K562 (cell line): ENCODE measurements at regions not wholly inside any gene's neighbourhood (a gene's known extent, or its start where the extent isn't known, plus 50 kb on each side); places are given as distances from the start of the nearest gene placed in this dataset.

Experiments used
- ATAC-seq: fragments of 200-7000 bp; cut with Tn5 transposase; 3 replicates; pipeline ENCODE4 v1.9.1; 2020; ENCODE audit warnings: moderate library complexity
- BruUV-seq: library from RNA; stranded (reverse); fragments of 400-500 nt; replicated peaks from 2 replicates; lab custom pipeline; 2021; lab: Mats Ljungman, UMichigan
- CTCF ChIA-PET: fragments of 300-600 bp; formaldehyde crosslinking; extraction: SDS; loops from one replicate; lab custom pipeline; 2021; ENCODE audit warnings: low intra/inter-chr PET ratio; lab: Yijun Ruan, JAX
- POLR2A ChIA-PET: fragments of 300-600, 350-650 bp; sonication (Branson Sonifier 250); formaldehyde crosslinking; extraction: SDS; loops from one replicate; lab custom pipeline; 2021; ENCODE audit warnings: antibody characterized with exemption, inconsistent platforms; lab: Yijun Ruan, JAX
- DNase-seq, 4 experiments: peaks; one replicate each; pipeline versions ENCODE4 v3.0.0 to v3.0.0-alpha.2; 2011 to 2018; ENCODE audit warnings: low spot score in 3 of 4, mixed read lengths in 3 of 4; ENCODE audit errors: extremely low read depth in 1 of 4
- FAIRE-seq: peaks from 2 replicates; lab custom pipeline; 2011; peaks lifted over from hg19 to GRCh38; lab: Jason Lieb, UNC
- H2AFZ ChIP-seq: 2 replicates; pipeline ENCODE4 v1.6.0; 2011; ENCODE audit warnings: low read depth, low read length, control low read depth, inconsistent platforms
- H3K27ac ChIP-seq: fragments of 200-600 bp; 3 replicates; pipeline ENCODE4 v1.8.0; 2011; ENCODE audit warnings: low read depth, mild to moderate bottlenecking, control low read depth, inconsistent platforms, low read length, moderate library complexity, mixed read lengths; ENCODE audit errors: extremely low read depth
- H3K27me3 ChIP-seq, 2 experiments: fragments of 300-600 bp in 1 of 2; 2 replicates in 1 of 2; 3 replicates in 1 of 2; pipeline versions ENCODE4 v1.6.0 to v1.8.0; 2011; ENCODE audit warnings: inconsistent platforms in 2 of 2, low read length in 2 of 2, mild to moderate bottlenecking in 1 of 2, mixed read lengths in 1 of 2, moderate library complexity in 1 of 2; ENCODE audit not compliant: control insufficient read depth in 2 of 2, insufficient read depth in 2 of 2
- H3K36me3 ChIP-seq: fragments of 300-600 bp; 3 replicates; pipeline ENCODE4 v1.8.0; 2011; ENCODE audit warnings: mild to moderate bottlenecking, low read length, inconsistent platforms; ENCODE audit not compliant: control insufficient read depth, insufficient read depth
- H3K4me1 ChIP-seq, 2 experiments: fragments of 200-600 bp in 1 of 2; replicated peaks in 1 of 2; 2 replicates in 1 of 2; 3 replicates in 1 of 2; pipeline versions ENCODE4 v1.5.1 to v1.8.0; 2011; ENCODE audit warnings: inconsistent platforms in 2 of 2, low read length in 2 of 2, mild to moderate bottlenecking in 1 of 2, mixed read lengths in 1 of 2, moderate library complexity in 1 of 2; ENCODE audit not compliant: control insufficient read depth in 2 of 2, insufficient read depth in 2 of 2
- H3K4me2 ChIP-seq: 2 replicates; pipeline ENCODE4 v1.6.1; 2011; ENCODE audit warnings: low read length, control low read depth, inconsistent platforms, mixed read lengths; ENCODE audit not compliant: insufficient read depth
- H3K4me3 ChIP-seq: fragments of 200-600 bp; sonication (generic), shearing (Covaris generic); 2 replicates; pipeline ENCODE4 v1.5.1; 2016; ENCODE audit warnings: control low read depth, inconsistent platforms
- H3K79me2 ChIP-seq: fragments of 200-600 bp; 3 replicates; pipeline ENCODE4 v1.8.0; 2011; ENCODE audit warnings: low read length, inconsistent platforms; ENCODE audit not compliant: control insufficient read depth, insufficient read depth
- H3K9ac ChIP-seq, 2 experiments: 2 replicates each; pipeline versions ENCODE4 v1.6.0 to v1.6.1; 2011; ENCODE audit warnings: low read depth in 2 of 2, low read length in 2 of 2, control low read depth in 1 of 2, inconsistent platforms in 1 of 2, mild to moderate bottlenecking in 1 of 2, mixed read lengths in 1 of 2; ENCODE audit not compliant: insufficient read depth in 1 of 2
- H3K9me1 ChIP-seq: one replicate; pipeline ENCODE4 v1.6.0; 2011; ENCODE audit warnings: inconsistent platforms, mild to moderate bottlenecking, low read length, moderate library complexity; ENCODE audit not compliant: control insufficient read depth, insufficient read depth
- H3K9me3 ChIP-seq: replicated peaks from 2 replicates; pipeline ENCODE4 v1.5.1; 2011; ENCODE audit warnings: low read depth, low read length, inconsistent platforms; ENCODE audit not compliant: control insufficient read depth, insufficient read depth
- H4K20me1 ChIP-seq: replicated peaks from 2 replicates; pipeline ENCODE4 v1.6.1; 2011; ENCODE audit warnings: low read length, inconsistent platforms, mixed read lengths; ENCODE audit not compliant: control insufficient read depth, insufficient read depth
- FUS ChIP-seq: fragments of 200-400 bp; formaldehyde crosslinking; optimal IDR thresholded peaks from 2 replicates; pipeline ENCODE3; 2017; ENCODE audit warnings: low read depth, low read length
- GTF2A2 ChIP-seq: IDR thresholded peaks from 2 replicates; pipeline ENCODE4 v1.6.1; 2016; ENCODE audit warnings: mild to moderate bottlenecking, missing genetic modification characterization, missing compliant biosample characterization
- IFI16 ChIP-seq: fragments of 250-450 bp; sonication (Bioruptor Pico); IDR thresholded peaks from 2 replicates; pipeline ENCODE4 v2.1.2; 2022; ENCODE audit warnings: mild to moderate bottlenecking, inconsistent platforms
- RCOR1 ChIP-seq, 2 experiments: IDR thresholded peaks; 2 replicates each; pipeline ENCODE4 v1.6.1; 2012; ENCODE audit warnings: low read depth in 2 of 2, low read length in 2 of 2, borderline replicate concordance in 1 of 2, improper control_type of control experiment in 1 of 2
- WGBS: fragments of 100-300 bp; shearing (Covaris generic); methylation state at CpG from one replicate; pipeline ENCODE4 v1.1.6; 2016; ENCODE audit warnings: low coverage, mixed read lengths; ENCODE audit not compliant: insufficient coverage; ENCODE audit errors: missing lambda C conversion rate; 5-methylcytosine and 5-hydroxymethylcytosine counted together
- in situ Hi-C: fragments of 300-500 bp; cut with MboI; formaldehyde crosslinking; loops from 4 replicates; pipeline ENCODE4 v1.15.0; 2018; ENCODE audit warnings: inconsistent platforms, mixed read lengths
- intact Hi-C: fragments of 100-400 bp; cut with micrococcal nuclease; formaldehyde crosslinking; loops from 2 replicates; pipeline ENCODE4 v1.14.2; 2022
- TF ChIP-seq, protein P1 (sequence below), 2 experiments: IDR thresholded peaks; 2 replicates each; pipeline ENCODE4 v1.6.1; 2012; ENCODE audit warnings: improper control_type of control experiment in 2 of 2, low read depth in 2 of 2, low read length in 2 of 2, borderline replicate concordance in 1 of 2
- TF ChIP-seq, protein P2 (sequence below): fragments of 250-450 bp; sonication (Bioruptor Pico); IDR thresholded peaks from 2 replicates; pipeline ENCODE4 v1.4.0; 2020
- TF ChIP-seq, protein P3 (sequence below): sonication (generic); formaldehyde crosslinking; IDR thresholded peaks from 2 replicates; pipeline ENCODE4 v1.9.0; 2022; ENCODE audit warnings: mild to moderate bottlenecking, missing genetic modification reagents
- TF ChIP-seq, protein P4 (sequence below), 2 experiments: fragments of 200-800 bp in 1 of 2; sonication (Bioruptor generic) in 1 of 2; sonication (generic) in 1 of 2; formaldehyde crosslinking in 1 of 2; IDR thresholded peaks in 1 of 2; conservative IDR thresholded peaks in 1 of 2; 2 replicates each; pipeline versions ENCODE4 v1.5.0 to v1.6.1; 2016 to 2020; ENCODE audit warnings: missing compliant biosample characterization in 1 of 2, missing genetic modification characterization in 1 of 2, missing genetic modification reagents in 1 of 2
- TF ChIP-seq, protein P5 (sequence below): fragments of 250-450 bp; sonication (Bioruptor Pico); IDR thresholded peaks from 2 replicates; pipeline ENCODE4 v1.5.0; 2021; ENCODE audit warnings: mild to moderate bottlenecking, borderline replicate concordance
- TF ChIP-seq, protein P6 (sequence below): fragments of 450-650 bp; IDR thresholded peaks from 2 replicates; pipeline ENCODE4 v1.6.1; 2016; ENCODE audit warnings: antibody characterized with exemption
- TF ChIP-seq, protein P7 (sequence below): IDR thresholded peaks from 2 replicates; pipeline ENCODE4 v1.6.1; 2011; ENCODE audit not compliant: insufficient read length; ENCODE audit errors: extremely low read depth

DNA sequence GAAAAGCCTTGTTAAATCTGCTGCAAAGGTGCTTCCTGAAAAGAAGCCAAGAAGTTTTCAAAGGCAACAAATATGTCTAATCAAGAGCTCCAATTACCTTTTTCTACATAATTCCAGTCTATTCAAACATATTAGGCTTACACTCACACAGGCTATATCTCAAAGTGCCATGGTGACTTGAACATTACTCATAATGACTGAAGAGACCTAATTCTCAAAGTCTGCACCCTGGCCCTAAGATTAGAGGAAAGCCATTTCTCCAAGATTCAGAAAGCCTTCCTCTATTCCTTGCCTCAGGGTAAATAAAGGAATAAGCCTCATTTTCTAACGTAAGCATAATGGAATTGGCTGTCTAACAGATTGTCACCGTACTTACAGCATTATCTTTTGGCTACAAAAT lies 78.3 kb upstream of the THSD7A start:
- no peak overlapping the region for H2AFZ ChIP-seq
- TF ChIP-seq, protein P1, sequence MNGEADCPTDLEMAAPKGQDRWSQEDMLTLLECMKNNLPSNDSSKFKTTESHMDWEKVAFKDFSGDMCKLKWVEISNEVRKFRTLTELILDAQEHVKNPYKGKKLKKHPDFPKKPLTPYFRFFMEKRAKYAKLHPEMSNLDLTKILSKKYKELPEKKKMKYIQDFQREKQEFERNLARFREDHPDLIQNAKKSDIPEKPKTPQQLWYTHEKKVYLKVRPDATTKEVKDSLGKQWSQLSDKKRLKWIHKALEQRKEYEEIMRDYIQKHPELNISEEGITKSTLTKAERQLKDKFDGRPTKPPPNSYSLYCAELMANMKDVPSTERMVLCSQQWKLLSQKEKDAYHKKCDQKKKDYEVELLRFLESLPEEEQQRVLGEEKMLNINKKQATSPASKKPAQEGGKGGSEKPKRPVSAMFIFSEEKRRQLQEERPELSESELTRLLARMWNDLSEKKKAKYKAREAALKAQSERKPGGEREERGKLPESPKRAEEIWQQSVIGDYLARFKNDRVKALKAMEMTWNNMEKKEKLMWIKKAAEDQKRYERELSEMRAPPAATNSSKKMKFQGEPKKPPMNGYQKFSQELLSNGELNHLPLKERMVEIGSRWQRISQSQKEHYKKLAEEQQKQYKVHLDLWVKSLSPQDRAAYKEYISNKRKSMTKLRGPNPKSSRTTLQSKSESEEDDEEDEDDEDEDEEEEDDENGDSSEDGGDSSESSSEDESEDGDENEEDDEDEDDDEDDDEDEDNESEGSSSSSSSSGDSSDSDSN (IDR thresholded peaks at IDR 0.05; ENCODE audit: borderline replicate concordance in 1 of 2, low read depth in 2 of 2, low read length in 2 of 2) = no peak
- TF ChIP-seq, protein P2, sequence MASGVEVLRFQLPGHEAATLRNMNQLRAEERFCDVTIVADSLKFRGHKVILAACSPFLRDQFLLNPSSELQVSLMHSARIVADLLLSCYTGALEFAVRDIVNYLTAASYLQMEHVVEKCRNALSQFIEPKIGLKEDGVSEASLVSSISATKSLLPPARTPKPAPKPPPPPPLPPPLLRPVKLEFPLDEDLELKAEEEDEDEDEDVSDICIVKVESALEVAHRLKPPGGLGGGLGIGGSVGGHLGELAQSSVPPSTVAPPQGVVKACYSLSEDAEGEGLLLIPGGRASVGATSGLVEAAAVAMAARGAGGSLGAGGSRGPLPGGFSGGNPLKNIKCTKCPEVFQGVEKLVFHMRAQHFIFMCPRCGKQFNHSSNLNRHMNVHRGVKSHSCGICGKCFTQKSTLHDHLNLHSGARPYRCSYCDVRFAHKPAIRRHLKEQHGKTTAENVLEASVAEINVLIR = no peak
- TF ChIP-seq FUS = no peak
- TF ChIP-seq, protein P3, sequence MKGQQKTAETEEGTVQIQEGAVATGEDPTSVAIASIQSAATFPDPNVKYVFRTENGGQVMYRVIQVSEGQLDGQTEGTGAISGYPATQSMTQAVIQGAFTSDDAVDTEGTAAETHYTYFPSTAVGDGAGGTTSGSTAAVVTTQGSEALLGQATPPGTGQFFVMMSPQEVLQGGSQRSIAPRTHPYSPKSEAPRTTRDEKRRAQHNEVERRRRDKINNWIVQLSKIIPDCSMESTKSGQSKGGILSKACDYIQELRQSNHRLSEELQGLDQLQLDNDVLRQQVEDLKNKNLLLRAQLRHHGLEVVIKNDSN (CRISPR knock-in tag) = no peak
- no peak for TF ChIP-seq IFI16 (CRISPR knock-in tag)
- TF ChIP-seq, protein P4, sequence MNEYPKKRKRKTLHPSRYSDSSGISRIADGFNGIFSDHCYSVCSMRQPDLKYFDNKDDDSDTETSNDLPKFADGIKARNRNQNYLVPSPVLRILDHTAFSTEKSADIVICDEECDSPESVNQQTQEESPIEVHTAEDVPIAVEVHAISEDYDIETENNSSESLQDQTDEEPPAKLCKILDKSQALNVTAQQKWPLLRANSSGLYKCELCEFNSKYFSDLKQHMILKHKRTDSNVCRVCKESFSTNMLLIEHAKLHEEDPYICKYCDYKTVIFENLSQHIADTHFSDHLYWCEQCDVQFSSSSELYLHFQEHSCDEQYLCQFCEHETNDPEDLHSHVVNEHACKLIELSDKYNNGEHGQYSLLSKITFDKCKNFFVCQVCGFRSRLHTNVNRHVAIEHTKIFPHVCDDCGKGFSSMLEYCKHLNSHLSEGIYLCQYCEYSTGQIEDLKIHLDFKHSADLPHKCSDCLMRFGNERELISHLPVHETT (CRISPR knock-in tag; conservative IDR thresholded peaks at IDR 0.05 in 1 of 2, IDR thresholded peaks at IDR 0.05 in 1 of 2) = no peak
- TF ChIP-seq, protein P5, sequence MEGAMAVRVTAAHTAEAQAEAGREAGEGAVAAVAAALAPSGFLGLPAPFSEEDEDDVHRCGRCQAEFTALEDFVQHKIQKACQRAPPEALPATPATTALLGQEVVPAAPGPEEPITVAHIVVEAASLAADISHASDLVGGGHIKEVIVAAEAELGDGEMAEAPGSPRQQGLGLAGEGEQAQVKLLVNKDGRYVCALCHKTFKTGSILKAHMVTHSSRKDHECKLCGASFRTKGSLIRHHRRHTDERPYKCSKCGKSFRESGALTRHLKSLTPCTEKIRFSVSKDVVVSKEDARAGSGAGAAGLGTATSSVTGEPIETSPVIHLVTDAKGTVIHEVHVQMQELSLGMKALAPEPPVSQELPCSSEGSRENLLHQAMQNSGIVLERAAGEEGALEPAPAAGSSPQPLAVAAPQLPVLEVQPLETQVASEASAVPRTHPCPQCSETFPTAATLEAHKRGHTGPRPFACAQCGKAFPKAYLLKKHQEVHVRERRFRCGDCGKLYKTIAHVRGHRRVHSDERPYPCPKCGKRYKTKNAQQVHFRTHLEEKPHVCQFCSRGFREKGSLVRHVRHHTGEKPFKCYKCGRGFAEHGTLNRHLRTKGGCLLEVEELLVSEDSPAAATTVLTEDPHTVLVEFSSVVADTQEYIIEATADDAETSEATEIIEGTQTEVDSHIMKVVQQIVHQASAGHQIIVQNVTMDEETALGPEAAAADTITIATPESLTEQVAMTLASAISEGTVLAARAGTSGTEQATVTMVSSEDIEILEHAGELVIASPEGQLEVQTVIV (CRISPR knock-in tag) = no peak
- TF ChIP-seq, protein P6, sequence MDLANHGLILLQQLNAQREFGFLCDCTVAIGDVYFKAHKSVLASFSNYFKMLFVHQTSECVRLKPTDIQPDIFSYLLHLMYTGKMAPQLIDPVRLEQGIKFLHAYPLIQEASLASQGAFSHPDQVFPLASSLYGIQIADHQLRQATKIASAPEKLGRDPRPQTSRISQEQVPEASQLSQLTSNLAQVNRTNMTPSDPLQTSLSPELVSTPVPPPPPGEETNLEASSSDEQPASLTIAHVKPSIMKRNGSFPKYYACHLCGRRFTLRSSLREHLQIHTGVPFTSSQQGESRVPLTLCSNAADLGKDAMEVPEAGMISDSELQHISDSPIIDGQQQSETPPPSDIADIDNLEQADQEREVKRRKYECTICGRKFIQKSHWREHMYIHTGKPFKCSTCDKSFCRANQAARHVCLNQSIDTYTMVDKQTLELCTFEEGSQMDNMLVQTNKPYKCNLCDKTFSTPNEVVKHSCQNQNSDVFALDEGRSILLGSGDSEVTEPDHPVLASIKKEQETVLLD = no peak
- TF ChIP-seq GTF2A2 (tag) = no peak
- TF ChIP-seq, protein P7, sequence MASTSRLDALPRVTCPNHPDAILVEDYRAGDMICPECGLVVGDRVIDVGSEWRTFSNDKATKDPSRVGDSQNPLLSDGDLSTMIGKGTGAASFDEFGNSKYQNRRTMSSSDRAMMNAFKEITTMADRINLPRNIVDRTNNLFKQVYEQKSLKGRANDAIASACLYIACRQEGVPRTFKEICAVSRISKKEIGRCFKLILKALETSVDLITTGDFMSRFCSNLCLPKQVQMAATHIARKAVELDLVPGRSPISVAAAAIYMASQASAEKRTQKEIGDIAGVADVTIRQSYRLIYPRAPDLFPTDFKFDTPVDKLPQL = no peak
- TF ChIP-seq RCOR1 (IDR thresholded peaks at IDR 0.05; ENCODE audit: borderline replicate concordance in 1 of 2, low read depth in 2 of 2, low read length in 2 of 2) = no peak
- 0% methylated on average over 2 of the region's 2 CpGs for WGBS
- FAIRE-seq (no peak), ATAC-seq (no peak), DNase-seq (no peak)
- no TSS peak for BruUV-seq
- no peaks in the 10 kb centered on the region for H3K4me1 ChIP-seq
- peaks cover 4% of the 10 kb centered on the region; the same call in 1 of the 2 replicates for H3K9me3 ChIP-seq
- H4K20me1 ChIP-seq = no peaks in the 10 kb centered on the region
- no peak overlapping the region for H3K4me2 ChIP-seq
- H3K27ac ChIP-seq = no peak overlapping the region
- ChIA-PET CTCF (no interaction called here), POLR2A (no interaction called here)
- no peak overlapping the region for H3K4me3 ChIP-seq
- no peaks in the 10 kb centered on the region for H3K79me2 ChIP-seq
- no peaks in the 10 kb centered on the region for H3K36me3 ChIP-seq
- intact Hi-C loops = no loop called here
- H3K9me1 ChIP-seq = no peaks in the 10 kb centered on the region
- no peaks in the 10 kb centered on the region for H3K27me3 ChIP-seq
- no peak overlapping the region for H3K9ac ChIP-seq
- in situ Hi-C loops = no loop called here
